ENCODE measurements at regions not wholly inside any gene's neighbourhood (a gene's known extent, or its start where the extent isn't known, plus 50 kb on each side); places are given as distances from the start of the nearest gene placed in this dataset.

DNA sequence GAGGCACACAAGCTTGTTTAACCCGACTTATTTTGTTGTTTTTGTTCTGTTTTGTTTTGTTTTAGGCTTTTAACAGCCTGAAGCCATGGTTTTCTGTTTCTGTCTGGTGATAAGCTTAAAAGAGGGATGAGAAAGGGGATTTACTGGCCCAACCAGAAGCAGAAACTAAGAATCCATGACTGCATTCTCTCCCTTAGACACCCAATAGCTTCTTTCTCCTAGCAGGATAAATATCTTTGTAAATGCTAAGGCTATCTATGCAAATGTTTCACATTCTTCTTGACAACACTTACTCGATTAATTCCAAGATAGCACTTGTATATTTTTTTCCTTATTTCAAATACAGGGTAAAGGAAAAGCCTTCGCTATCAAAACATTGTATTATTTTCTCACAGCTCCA, 53.7 kb upstream of the SMAD1 start:
- no peak for DNase-seq

DNA sequence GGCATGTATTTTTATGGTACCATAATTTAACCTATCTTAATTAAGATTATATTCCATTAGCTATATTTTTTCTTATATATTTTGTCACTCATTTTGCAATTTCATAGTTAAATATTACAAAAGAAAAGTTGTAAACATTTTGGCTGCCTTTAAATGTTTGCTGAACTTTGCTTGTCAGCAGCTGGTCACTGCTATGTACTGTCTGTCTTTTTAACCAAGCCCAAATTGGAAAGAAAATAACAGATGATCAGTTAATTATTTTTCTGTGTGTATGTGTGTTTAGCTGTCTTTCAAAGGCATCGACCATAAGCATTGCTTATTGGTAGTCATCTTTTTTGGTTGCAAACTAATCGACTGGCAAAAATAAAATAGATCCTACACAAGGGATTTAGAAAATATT, 54.4 kb upstream of the SMAD1 start:
- no peak for DNase-seq

DNA sequence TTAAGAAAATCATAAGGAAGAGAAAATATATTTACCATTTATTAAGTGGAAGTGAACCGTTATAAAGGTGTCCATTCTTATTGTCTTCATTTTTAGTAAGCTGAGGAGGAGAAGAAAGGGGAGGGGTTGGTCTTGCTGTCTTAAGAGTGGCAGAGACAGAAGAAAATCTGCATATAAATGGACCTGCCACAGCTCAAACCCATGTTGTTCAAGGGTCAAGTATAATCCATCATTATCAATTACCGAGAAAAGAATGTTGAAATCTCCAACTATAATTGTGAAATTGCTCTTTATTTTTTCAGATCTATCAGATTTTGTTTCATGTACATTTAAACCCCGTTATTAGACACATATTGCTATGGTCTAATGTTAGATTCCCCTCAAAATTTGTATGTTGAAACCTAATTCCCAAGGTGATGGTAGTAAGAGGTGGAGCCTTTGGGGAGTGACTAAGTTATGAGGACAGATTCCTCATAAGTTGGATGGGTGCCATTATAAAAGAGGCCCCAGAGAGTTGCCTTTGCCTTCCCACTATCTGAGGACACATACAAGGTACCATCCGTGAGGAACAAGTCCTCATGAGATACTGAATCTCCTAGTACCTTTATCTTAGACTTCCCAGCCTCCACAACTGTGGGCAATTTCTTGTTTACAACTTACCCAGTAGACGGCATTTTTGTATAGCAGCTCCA, 58.5 kb upstream of the SMAD1 start:
- DNase-seq: no peak

DNA sequence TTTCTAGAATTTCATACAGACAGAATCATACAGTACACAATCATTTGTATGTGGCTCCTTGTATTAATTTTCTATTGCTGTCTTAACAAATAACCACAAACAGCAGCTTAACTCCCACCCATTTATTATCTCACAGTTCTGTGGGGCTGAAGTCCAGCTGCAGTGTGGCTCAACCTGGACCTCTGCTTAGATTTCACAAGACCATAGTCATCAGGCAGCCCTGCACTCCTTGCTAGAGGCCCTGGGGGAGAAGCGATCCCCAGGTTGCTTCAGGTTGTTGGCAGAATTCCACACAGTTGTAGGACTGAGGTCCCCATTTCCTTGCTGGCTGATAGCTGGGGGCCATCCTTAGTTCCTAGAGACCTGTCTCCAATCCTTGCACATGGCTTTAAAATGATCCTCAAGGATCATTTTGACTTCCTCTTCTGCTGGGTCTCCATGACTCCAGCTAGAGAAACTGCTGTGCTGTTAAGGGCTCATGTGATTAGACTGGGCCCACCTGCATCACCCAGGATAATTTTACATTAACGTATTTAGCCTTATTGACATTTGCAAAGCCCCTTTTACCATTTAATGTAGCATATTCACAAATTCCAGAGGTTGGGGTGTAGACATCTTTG, 60.9 kb upstream of the SMAD1 start:
- DNase-seq: no peak

GRCh38 chr4:145418739-145419138, 62.9 kb upstream of the SMAD1 start:
- DNase-seq: no peak

DNA sequence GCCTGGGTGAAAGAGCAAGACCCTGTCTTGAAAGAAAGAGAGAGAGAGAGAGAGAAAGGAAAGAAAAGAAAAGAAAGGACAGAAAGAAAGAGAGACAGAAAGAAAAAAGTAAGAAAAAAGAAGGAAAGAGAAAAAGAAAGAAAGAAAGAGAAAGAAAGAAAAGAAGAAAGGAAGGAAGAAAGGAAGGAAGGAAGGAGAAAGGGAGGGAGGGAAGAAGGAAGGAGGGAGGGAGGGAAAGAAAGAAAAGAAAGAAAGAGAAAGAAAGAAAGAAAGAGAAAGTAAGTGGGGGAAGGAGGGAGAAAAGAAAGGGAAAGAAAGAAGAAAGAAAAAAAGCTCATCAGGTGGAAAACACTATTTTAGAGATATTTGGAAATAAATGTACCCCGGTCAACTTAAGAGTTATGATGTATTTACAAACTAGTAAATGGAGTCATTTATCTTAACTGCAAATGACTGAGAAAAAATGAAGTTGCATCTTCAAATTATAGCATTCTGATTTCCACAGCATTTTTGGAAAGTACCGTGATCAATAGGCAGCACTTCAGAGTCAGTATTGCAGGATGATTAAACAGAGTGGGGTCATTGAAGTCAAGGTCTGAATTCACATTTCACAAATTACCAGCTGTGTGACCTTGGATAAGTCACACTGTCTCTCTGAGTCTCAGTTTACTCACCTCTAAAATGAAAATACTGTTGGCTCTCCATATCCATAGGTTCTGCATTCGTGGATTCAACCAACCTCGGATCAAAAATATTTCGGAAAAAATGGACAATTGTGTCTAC, 64.1 kb upstream of the SMAD1 start:
- DNase-seq: no peak

- no peak for DNase-seq
Observed at GRCh38 chr4:145414841-145415240, 66.8 kb upstream of the SMAD1 start.

GRCh38 chr4:145414226-145414625, 67.4 kb upstream of the SMAD1 start:
- no peak for DNase-seq

DNA sequence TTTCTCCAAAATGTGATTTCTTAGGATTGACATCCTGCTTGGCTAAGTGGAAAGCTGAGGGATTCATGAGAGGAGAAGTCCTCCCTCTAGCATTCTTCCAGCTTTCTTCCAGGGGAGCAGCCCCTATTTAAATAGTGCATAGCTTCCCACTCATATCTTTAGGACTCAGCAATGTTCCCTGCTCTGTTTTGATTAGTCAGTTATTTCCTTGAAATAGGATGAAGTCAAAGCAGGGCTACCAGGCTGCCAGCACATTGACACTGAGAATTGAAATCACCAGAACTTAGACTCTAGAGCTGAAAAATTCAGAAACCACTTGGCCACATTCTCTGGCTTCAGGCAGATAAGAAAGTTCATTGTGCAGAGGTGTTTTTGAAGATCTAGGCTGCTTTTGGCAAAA, 74.7 kb upstream of the SMAD1 start:
- DNase-seq: no peak

GRCh38 chr4:145404761-145405160, 76.9 kb upstream of the SMAD1 start:
- no peak for DNase-seq

GRCh38 chr4:145396581-145396980, 85.1 kb upstream of the SMAD1 start:
- DNase-seq: no peak

DNA sequence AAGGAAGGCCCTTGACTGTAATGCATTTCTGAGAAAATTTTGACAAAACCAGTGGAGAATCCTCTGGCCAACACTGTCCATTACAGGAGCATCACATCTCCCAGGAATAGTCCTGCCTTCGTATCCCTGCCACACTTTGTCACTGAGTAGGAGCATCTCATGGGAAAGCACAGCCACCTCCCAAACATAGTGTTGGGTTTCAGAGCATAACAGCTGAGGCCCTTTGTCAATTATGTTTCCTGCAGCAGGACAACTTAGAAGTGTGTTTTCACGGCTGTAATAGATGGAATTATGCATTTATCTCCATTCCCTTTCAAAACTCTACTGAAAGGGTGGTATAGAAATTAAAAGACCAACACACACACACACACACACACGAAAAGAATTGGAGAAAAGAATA, 91.1 kb upstream of the SMAD1 start:
- DNase-seq: no peak

DNA sequence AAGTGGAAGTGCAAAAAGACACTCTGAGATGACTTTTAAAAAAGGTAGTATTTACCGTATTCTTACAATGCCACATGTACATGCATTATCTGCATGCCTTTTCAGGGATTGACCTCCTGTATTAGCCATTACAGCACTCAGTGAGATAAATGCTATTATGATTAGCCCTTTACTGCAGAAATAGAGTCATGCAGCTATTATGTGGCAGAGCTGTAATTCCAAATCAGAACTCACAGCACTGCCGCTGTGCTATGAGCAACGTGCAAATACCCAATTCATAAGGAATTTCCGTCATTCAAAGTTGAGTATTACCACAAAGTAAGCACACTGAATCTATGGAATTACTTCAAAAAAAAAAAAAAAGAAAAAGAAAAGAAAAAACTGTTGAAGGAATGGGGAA, 92.1 kb upstream of the SMAD1 start:
- no peak for DNase-seq

GRCh38 chr4:145388043-145388442, 93.6 kb upstream of the SMAD1 start:
- DNase-seq: no peak

GRCh38 chr4:145387079-145387478, 94.6 kb upstream of the SMAD1 start:
- no peak for DNase-seq

GRCh38 chr4:145381163-145381562, 100.5 kb upstream of the SMAD1 start:
- DNase-seq: no peak

DNA sequence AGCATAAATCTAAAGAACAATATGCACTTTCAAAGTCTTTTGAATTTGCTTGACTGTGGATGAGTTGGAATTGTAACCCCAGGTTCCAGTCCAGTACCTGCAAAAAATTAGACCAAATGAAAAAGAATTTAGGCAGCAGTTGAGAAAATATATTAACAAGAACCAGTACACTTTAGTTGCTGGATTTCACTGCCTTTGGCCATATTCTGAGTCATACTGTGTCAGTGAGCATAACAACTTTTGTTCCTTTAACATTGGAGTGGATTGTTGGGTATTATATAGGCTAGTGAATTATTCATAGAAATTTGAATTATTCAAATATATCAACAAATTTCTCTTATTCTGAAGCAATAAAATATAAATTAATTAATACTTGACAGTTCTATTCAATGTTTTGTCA, 101.5 kb upstream of the SMAD1 start:
- no peak for DNase-seq

GRCh38 chr4:145375416-145375815, 106.2 kb upstream of the SMAD1 start:
- no peak for DNase-seq

- no peak for DNase-seq
Observed at GRCh38 chr4:145352438-145353145, 129.1 kb upstream of the SMAD1 start.

DNA sequence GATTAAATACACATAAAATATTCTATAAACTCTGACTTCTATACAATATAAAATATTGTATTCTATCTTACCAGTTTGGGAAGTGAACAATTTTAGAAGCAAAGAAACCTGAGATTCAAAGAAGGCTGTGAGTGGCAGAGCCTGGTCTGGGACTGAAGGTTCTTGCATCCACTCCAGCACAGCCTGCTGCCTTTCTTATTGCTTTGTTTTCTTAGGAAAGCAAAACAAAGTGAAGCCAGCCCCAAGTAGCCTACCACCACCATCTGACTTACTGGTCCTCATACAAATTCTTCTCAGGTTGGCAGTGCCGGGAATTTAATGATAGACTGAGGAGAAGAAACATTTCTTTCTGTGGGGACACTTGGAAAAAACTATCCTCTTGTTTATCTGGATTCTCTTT, 129.7 kb upstream of the SMAD1 start:
- DNase-seq: no peak

DNA sequence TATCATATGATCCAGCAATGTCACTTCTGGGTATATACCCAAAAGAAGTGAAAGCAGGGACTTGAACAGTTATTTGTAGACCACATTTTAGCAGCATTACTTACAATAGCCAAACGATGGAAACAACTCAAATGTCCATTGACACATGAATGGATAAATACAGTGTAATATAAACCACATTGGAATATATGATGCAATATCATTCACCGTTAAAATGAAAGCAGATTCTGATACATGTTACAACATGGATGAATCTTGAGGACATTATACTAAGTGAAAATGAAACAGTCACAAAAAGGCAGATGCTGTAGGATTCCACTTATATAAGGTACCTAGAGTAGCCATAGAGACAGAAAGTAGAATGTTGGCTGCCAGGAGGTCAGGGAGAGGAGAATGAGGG, 130.5 kb upstream of the SMAD1 start:
- DNase-seq: no peak

- no peak for DNase-seq
Observed at GRCh38 chr4:145348291-145348690, 133.4 kb upstream of the SMAD1 start.

- DNase-seq: no peak
Observed at GRCh38 chr4:145347684-145348083, 134.0 kb upstream of the SMAD1 start.

DNA sequence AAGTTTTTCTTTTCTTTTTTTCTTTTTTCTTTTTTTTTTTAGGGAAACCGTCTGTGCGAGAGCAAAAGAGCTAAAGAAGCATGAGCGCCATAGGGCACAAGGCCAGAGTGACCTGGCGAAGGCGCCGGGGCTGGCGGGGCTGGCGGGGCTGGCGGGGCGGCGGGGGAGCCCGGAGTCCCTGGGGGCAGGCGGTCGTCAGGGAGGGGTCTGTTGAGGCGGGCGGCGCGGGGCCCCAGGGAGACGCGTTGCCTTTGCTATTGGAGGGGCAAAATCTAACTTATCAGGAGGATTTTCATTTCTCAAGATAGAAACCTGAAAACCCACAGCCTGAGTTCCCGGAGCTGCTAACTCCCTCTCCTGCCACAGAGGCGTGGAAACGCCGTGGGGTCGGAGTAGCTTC, 135.6 kb upstream of the SMAD1 start:
- no peak for DNase-seq
